Transverse colon (tissue), 4 donors: ENCODE measurements at regions not wholly inside any gene's neighbourhood (a gene's known extent, or its start where the extent isn't known, plus 50 kb on each side); places are given as distances from the start of the nearest gene placed in this dataset.

Experiments used
- DNase-seq: peaks from one replicate; pipeline ENCODE4 v3.0.0-alpha.2; 2019
- H3K27ac ChIP-seq, 4 donors: fragments of 200-600 bp; sonication (generic); 2 replicates each; pipeline ENCODE4 v1.5.1; 2016 to 2018; ENCODE audit warnings: inconsistent platforms in 4 of 4
- H3K27me3 ChIP-seq: fragments of 200-600 bp; sonication (generic); 2 replicates; pipeline ENCODE4 v1.5.1; 2017; ENCODE audit warnings: inconsistent platforms
- H3K36me3 ChIP-seq, 4 donors: fragments of 200-600 bp; sonication (generic); 2 replicates each; pipeline ENCODE4 v1.5.1; 2017 to 2019; ENCODE audit warnings: inconsistent platforms in 4 of 4
- H3K4me1 ChIP-seq, 4 donors: fragments of 200-600 bp; sonication (generic); 2 replicates each; pipeline ENCODE4 v1.5.1; 2017 to 2020; ENCODE audit warnings: inconsistent platforms in 4 of 4
- H3K4me3 ChIP-seq, 4 donors: fragments of 200-600 bp; sonication (generic); 1 replicate in 1 of 4; 2 replicates in 3 of 4; pipeline versions ENCODE4 v1.5.1 to v1.6.1; 2017 to 2019; ENCODE audit warnings: inconsistent platforms in 4 of 4
- H3K9me3 ChIP-seq, 2 donors: fragments of 200-600 bp; sonication (generic); 2 replicates each; pipeline ENCODE4 v1.5.1; 2017 to 2019; ENCODE audit warnings: inconsistent platforms in 2 of 2
- CTCF ChIP-seq, 5 experiments: fragments of 200-600 bp in 3 of 5; fragments of 450-650 bp in 2 of 5; sonication (generic) in 3 of 5; IDR thresholded peaks; 1 replicate in 2 of 5; 2 replicates in 3 of 5; pipeline ENCODE4 v1.5.1; 2016 to 2017; ENCODE audit warnings: antibody characterized with exemption in 5 of 5, inconsistent platforms in 3 of 5, mild to moderate bottlenecking in 2 of 5, moderate library complexity in 1 of 5
- EP300 ChIP-seq: sonication (generic); formaldehyde crosslinking; IDR thresholded peaks from one replicate; pipeline ENCODE4 v1.6.1; 2017; ENCODE audit warnings: antibody characterized with exemption, low read depth
- POLR2A ChIP-seq: fragments of 450-650 bp; IDR thresholded peaks from one replicate; pipeline ENCODE4 v1.6.1; 2016; ENCODE audit warnings: antibody characterized with exemption, mild to moderate bottlenecking, moderate library complexity
- POLR2AphosphoS5 ChIP-seq, 3 donors: sonication (generic); formaldehyde crosslinking; IDR thresholded peaks; one replicate each; pipeline ENCODE4 v1.6.1; 2016; ENCODE audit warnings: antibody characterized with exemption in 3 of 3
- WGBS, 2 donors: methylation state at CpG; one replicate each; pipeline ENCODE4 v1.1.5; 2018; ENCODE audit warnings: low coverage in 1 of 2; 5-methylcytosine and 5-hydroxymethylcytosine counted together
- in situ Hi-C, 4 donors: fragments of 200-750 bp; cut with MboI; loops; one replicate each; pipeline versions ENCODE4 v1.15.0 to v1.15.1; 2017; ENCODE audit warnings: low sequenced_read_pairs in 3 of 4, low pct_ligation_motif_present in 1 of 4, low pct_unique_long_range_greater_than_20kb in 1 of 4
- intact Hi-C: fragments of 100-400 bp; cut with DNase I; formaldehyde crosslinking; loops from one replicate; pipeline ENCODE4 v1.15.1; 2023; ENCODE audit warnings: low total_unique reads

- in situ Hi-C loops, result loop anchor here in 2 of 4 donors (25.0 kb wide), 1 partner anchor 616 kb away; no protein-coding TSS in a partner anchor
- TF ChIP-seq EP300 (no peak), POLR2AphosphoS5 (IDR thresholded peaks at IDR 0.05) (no peak), CTCF (IDR thresholded peaks at IDR 0.05) (no peak), POLR2A (no peak)
- Histone ChIP-seq H3K36me3 (no peaks in the 10 kb centered on the region), H3K27ac (no peak overlapping the region), H3K27me3 (no peaks in the 10 kb centered on the region), H3K4me1 (no peaks in the 10 kb centered on the region), H3K4me3 (no peak overlapping the region), H3K9me3 (no peaks in the 10 kb centered on the region)
- 19 to 54% methylated on average over 2 of the region's 2 CpGs for WGBS, 2 donors
- intact Hi-C loops, result no loop called here
- no peak for DNase-seq
Observed at GRCh38 chr18:52278191-52278590, 61.8 kb upstream of the DCC start.

- DNase-seq, result no peak
- no peaks in the 10 kb centered on the region for H3K36me3 ChIP-seq
- no peaks in the 10 kb centered on the region for H3K4me1 ChIP-seq
- intact Hi-C loops (no loop called here), in situ Hi-C loops (loop anchor here in 3 of 4 donors (10.0 to 25.0 kb wide), 2 partner anchors 616 to 618 kb away; no protein-coding TSS in a partner anchor)
- H3K27me3 ChIP-seq, result no peaks in the 10 kb centered on the region
- H3K4me3 ChIP-seq, result no peak overlapping the region
- 62 to 93% methylated on average over 2 of the region's 2 CpGs for WGBS, 2 donors
- no peak for TF ChIP-seq EP300
- TF ChIP-seq POLR2A, result no peak
- no peak for TF ChIP-seq POLR2AphosphoS5 (IDR thresholded peaks at IDR 0.05)
- no peak for TF ChIP-seq CTCF (IDR thresholded peaks at IDR 0.05)
- no peaks in the 10 kb centered on the region for H3K9me3 ChIP-seq
- H3K27ac ChIP-seq, result no peak overlapping the region
Observed at GRCh38 chr18:52280702-52281101, 59.3 kb upstream of the DCC start.

- no peaks in the 10 kb centered on the region for H3K36me3 ChIP-seq
- in situ Hi-C loops, result loop anchor here in 3 of 4 donors (10.0 to 25.0 kb wide), 2 partner anchors 619 to 622 kb away; no protein-coding TSS in a partner anchor
- WGBS, 2 donors, result 68 to 83% methylated on average over 1 of the region's 1 CpG
- H3K4me1 ChIP-seq, result no peaks in the 10 kb centered on the region
- no peak for TF ChIP-seq POLR2AphosphoS5 (IDR thresholded peaks at IDR 0.05)
- no peak for TF ChIP-seq EP300
- TF ChIP-seq CTCF (IDR thresholded peaks at IDR 0.05), result no peak
- TF ChIP-seq POLR2A, result no peak
- H3K4me3 ChIP-seq, result no peak overlapping the region
- H3K27ac ChIP-seq, result no peak overlapping the region
- DNase-seq, result no peak
- H3K27me3 ChIP-seq, result no peaks in the 10 kb centered on the region
- intact Hi-C loops, result no loop called here
- no peaks in the 10 kb centered on the region for H3K9me3 ChIP-seq
Observed at GRCh38 chr18:52283927-52284326, 56.1 kb upstream of the DCC start.

- intact Hi-C loops, result no loop called here
Observed at GRCh38 chr18:52286675-52287074, 53.3 kb upstream of the DCC start.

More at GRCh38 chr18:52286675-52287074, 53.3 kb upstream of the DCC start:
- DNase-seq, result no peak
- H3K27me3 ChIP-seq, result no peaks in the 10 kb centered on the region
- H3K27ac ChIP-seq, result no peak overlapping the region
- H3K9me3 ChIP-seq, result no peaks in the 10 kb centered on the region
- in situ Hi-C loops, result loop anchor here in 3 of 4 donors (10.0 to 25.0 kb wide), 2 partner anchors 622 to 624 kb away; no protein-coding TSS in a partner anchor
- TF ChIP-seq EP300 (no peak), CTCF (IDR thresholded peaks at IDR 0.05) (no peak), POLR2A (no peak), POLR2AphosphoS5 (IDR thresholded peaks at IDR 0.05) (no peak)
- no peaks in the 10 kb centered on the region for H3K36me3 ChIP-seq
- 79 to 89% methylated on average over 4 to 6 of the region's 6 CpGs for WGBS, 2 donors
- no peaks in the 10 kb centered on the region for H3K4me1 ChIP-seq
- no peak overlapping the region for H3K4me3 ChIP-seq
